ENCODE measurements at regions not wholly inside any gene's neighbourhood (a gene's known extent, or its start where the extent isn't known, plus 50 kb on each side); places are given as distances from the start of the nearest gene placed in this dataset.

- TF ChIP-seq PHF8 (conservative IDR thresholded peaks at IDR 0.05; ENCODE audit: low read depth, low read length) (no peak), CTCF (IDR thresholded peaks at IDR 0.05; ENCODE audit: control extremely low read depth in 1 of 3, insufficient read depth in 1 of 3, low read depth in 1 of 3, low read length in 3 of 3) (no peak), HDAC2 (IDR thresholded peaks at IDR 0.05; ENCODE audit: borderline replicate concordance in 1 of 2, low read depth in 2 of 2, low read length in 2 of 2) (no peak), POLR2A (IDR thresholded peaks at IDR 0.05; ENCODE audit: control extremely low read depth in 1 of 2, low read depth in 2 of 2, low read length in 2 of 2) (no peak), GABPA (IDR thresholded peaks at IDR 0.05; ENCODE audit: borderline replicate concordance, insufficient read depth, low read length) (no peak), YY1 (IDR thresholded peaks at IDR 0.05; ENCODE audit: low read depth, low read length) (no peak), E2F6 (IDR thresholded peaks at IDR 0.05) (no peak), CHD2 (IDR thresholded peaks at IDR 0.05; ENCODE audit: low read length) (no peak), EP300 (IDR thresholded peaks at IDR 0.05; ENCODE audit: borderline replicate concordance in 1 of 2, low read depth in 2 of 2, low read length in 2 of 2) (no peak), SP2 (IDR thresholded peaks at IDR 0.05; ENCODE audit: low read length) (no peak), JUN (IDR thresholded peaks at IDR 0.05; ENCODE audit: low read depth, low read length) (no peak), ATF3 (IDR thresholded peaks at IDR 0.05; ENCODE audit: insufficient read depth, low read depth, low read length) (no peak)
Observed at GRCh38 chr2:104538077-104538476, 315.8 kb upstream of the POU3F3 start.

Data from H1 (cell line).